ENCODE measurements at regions not wholly inside any gene's neighbourhood (a gene's known extent, or its start where the extent isn't known, plus 50 kb on each side); places are given as distances from the start of the nearest gene placed in this dataset.

DNA sequence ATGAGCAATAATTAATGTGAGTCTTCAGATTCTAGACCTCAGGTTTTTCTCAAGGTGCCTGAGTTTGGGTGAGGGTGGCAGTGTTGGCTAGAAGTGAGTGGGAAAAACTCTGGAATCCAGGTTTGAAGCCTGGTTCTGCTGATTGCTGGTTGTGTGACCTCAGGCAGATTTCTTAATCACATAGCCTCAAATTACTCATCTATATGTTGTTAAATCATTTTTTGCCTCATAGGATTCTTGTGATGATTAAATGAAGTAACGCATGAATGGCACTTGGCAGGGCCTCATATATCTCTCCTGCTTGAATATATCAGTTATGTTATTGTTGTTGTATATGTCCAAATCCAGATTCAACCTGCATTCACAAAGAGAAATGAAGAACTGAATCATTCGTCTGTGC, 60.5 kb downstream of the NR2F2 start:
- DNase-seq (ENCODE audit: low read depth in 2 of 2, low spot score in 1 of 2): no peak

DNA sequence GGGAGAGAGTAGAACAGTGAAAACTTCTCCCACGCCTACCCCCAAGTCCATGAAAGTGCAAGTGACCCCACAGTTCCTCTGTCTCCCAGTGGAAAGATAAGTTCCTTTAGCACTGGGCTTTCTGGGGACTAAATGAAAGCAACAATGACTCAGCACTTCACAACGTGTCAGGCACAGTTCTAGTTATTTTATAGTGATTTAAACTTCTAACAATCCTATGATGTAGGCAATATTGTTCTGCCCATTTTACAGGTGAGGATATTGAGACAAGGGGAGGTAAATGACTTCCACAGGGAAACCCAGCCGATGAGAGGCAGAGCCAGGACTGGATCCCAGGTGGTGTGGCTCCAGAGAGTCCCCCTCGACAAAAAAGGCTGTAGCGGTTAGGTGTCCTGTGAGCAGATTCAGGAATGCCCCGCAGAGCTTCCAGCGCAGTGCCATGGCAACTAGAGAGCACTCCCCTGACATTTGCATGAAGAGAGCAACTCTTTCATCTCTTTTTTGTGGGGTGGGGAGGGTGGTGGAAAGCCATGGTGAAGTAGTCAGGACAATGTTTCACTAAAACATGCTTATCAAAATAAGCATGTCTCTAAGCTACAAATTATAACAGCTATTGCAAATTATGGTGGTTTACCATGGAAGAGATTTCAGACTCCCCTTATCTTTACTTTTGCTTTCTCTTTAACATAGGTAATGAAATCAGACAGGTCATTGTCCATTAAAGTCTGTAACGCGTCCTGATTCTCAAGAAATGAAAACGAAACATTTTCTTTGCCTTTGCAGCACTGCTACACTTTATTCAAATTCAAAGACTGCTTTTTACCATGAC, 62.1 kb downstream of the NR2F2 start:
- no peak for DNase-seq (ENCODE audit: low read depth in 2 of 2, low spot score in 1 of 2)

DNA sequence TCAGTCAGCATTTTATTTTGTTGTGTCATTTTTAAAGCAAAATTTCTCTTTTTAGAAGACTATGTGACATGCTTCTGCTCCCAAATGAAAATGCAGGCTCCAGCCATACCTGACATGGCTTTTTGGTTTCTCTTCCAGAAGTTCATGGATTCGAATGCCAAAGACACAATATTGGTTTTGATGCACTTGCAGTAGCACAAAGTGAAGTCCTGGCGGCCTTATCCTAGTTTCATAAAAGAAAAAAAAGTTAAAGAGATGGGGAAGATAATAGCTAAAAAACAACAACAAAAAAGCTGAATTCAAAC, 62.7 kb downstream of the NR2F2 start:
- no peak for DNase-seq (ENCODE audit: low read depth in 2 of 2, low spot score in 1 of 2)

DNA sequence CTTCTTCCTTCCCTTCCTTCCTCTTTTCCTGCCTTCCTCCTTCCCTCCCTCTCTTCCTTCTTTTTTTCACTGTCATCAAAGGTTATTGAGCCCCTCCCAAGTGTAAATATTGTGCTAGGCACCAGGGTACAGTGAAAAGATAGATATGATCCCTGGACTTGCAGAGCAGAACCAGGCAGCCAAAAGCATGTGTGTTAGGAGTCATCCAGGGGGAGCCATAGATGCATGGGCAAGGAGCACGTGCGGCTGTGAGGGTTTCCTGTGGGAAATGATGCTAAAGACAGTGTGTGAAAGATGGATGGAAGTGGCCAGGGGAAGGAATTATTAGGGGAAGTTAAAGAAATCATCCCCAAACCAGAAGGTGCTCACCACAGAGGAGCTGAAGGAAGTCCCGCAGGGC, 65.2 kb downstream of the NR2F2 start:
- DNase-seq (ENCODE audit: low read depth in 2 of 2, low spot score in 1 of 2): no peak

DNA sequence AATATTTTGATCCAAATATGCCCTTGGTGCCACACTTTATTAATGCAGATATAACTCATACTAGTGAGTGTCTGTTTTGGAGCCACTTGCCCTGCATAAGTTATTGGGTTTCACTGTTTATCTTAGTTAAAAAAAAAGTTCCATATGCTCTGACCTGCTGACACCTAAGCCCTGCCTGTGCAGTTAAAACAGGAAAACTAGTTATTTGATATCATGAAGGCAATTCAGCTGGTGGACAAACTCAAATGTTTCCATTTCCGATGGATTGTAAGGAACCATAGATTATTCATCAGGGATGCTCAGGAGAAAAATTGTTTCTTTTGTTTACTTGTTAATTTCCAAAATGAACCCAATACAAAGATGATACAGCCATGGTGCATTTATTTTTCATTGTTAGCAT, 68.3 kb downstream of the NR2F2 start:
- no peak for DNase-seq (ENCODE audit: low read depth in 2 of 2, low spot score in 1 of 2)

DNA sequence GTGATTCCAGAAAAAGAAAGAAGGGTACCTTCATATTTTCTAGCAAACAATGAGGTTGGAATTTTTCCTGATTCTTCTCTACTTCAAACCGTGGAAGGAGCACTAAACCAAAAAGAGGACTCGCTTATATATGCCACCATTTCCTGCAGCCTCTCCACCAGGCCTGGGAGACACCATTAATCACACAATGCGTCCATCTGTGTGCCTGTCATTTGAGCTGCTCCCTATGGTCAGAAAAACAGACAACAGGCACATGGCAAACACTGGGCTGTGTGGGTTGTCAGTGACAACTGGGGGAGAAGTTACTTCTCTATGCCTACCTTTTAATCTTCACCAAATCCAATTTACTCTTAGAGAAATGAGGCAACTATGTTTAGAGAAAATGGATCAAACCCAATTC, 71.9 kb downstream of the NR2F2 start:
- DNase-seq (ENCODE audit: low read depth in 2 of 2, low spot score in 1 of 2): no peak

DNA sequence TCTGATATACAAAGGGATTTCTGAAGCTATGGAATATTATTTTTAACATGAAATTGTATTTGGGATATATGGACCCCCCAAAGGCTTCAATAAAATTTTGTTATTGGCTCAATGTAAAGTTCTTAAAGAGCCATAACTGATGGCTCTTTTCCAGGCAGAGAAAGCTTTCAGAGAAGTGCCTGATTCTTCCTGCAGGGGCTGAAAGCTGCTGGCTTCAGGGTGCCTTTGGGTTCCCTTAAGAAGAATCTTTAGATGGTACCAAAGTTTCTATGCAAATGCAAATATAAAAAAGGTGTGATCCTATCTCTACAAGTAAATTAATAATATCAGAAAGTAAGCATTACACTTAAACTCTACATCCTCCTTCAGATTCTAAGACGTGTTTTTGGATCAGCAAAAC, 72.6 kb downstream of the NR2F2 start:
- DNase-seq (ENCODE audit: low read depth in 2 of 2, low spot score in 1 of 2): no peak

DNA sequence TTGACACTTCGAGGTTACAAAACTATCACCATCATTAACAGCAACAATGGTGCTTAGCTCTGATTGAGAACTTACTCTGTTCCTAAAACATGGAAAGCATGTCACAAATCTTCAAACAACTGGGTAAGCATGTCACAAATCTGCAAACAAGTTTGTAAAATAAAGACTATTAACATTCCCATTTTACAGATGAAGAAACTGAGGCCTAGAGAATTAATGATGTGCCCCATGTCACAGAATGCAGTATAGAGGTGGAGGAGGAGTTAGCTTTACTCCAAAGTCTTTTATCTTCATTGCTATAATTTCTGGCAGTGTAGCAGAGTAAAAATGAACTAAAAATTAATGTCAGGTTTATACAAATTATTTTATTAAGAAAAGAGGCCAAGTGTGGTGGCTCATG, 73.4 kb downstream of the NR2F2 start:
- DNase-seq (ENCODE audit: low read depth in 2 of 2, low spot score in 1 of 2): no peak

DNA sequence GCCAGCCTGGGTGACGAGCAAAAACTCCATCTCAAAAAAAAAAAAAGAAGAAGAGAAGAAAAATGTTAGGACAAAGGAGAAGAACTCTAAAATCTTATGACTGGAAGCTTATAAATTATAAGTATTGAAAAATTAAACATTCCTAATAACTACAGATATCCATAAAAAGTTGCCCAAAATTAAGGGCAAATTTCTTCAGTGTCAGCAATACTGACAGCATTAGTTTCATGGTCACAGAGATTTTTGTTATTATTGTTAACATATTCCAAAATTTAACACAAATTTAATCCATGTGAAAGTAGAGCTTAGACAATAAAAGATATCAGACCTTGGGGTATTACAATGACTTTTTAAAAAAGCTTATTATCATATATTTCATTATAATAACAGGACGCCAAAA, 74.1 kb downstream of the NR2F2 start:
- no peak for DNase-seq (ENCODE audit: low read depth in 2 of 2, low spot score in 1 of 2)

DNA sequence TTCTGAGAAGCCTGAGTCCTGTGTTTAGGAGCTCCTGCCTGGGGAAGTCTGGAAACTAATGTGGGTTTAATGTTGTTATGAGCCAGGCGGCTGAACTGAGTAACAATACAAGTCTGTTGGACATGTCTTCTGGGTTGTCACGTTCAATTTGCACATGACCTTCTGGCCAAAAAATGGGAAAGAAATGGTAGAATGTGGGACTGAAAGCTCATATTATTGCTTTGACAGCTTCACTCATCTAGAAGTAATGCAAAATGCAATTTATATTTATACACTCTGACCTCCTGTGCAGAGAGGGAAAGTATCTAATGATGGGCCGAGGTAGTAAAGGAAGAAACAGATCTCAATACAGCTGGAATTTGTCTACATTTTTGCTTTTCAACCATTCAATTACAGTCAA, 75.8 kb downstream of the NR2F2 start:
- no peak for DNase-seq (ENCODE audit: low read depth in 2 of 2, low spot score in 1 of 2)

DNA sequence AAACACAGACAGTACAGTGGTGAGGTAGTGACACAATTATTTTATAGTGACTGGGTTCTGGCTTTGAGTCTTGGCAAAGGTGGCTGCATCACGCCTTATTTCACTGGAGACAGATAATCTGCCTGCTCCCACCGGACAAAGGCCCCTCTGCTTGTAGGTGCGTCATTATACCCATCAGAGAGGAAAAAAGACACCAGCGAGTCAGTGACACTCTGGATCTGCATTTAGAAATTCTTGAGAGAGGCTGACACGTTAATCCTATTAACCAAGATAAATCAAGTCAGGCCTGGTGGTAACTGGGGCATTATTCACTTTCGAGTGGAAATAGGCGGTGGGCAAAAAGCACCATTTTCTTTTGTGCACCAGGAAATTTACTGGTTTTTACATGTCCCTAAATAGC, 76.2 kb downstream of the NR2F2 start:
- no peak for DNase-seq (ENCODE audit: low read depth in 2 of 2, low spot score in 1 of 2)

DNA sequence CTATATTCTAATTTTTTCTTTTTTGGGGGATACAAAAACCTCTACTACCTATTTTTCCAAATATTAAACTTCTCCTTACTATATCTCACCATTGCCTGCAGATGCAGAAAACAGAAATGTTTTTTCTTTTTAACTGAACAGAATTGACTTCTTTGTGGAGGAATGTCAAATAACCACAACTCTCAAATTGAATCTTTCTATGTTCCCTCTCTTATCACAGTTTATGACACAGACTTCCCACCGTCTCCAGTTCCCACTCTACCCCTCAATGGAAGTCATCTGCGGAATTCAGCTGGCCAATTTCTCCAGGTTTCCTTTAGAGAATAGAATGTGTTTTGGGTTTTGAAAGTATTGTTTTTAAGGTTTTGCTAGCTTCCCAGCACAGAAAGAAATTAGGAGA, 77.0 kb downstream of the NR2F2 start:
- DNase-seq (ENCODE audit: low read depth in 2 of 2, low spot score in 1 of 2): no peak

DNA sequence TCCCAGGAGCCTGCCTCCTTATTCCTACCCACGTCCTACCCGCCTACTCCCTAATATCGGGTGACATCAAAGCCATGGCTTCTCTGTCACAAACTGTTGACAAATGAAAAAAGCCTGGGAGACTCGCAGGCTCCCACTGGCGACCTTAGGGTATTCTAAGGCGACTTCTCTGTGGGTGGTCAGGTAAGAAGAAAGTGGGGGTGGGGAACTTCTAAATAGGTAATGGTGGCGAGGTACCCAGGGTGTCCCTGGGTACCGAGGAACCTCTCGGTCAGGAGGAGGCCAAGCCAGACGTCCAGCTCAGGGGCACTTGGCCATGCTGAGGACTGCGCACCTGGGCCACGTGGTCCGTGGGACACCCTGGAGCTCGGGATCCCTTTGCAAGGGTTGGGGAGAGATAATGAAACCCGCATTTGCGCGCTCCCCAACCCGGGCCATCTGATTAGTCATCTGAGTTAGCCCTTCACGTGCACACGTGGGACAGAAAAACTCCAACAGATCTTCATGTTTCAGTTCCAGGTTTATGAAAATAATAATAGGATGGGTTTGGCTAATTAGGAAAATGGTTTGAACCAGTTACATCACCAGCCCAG, 78.2 kb downstream of the NR2F2 start:
- DNase-seq (ENCODE audit: low read depth in 2 of 2, low spot score in 1 of 2): no peak

DNA sequence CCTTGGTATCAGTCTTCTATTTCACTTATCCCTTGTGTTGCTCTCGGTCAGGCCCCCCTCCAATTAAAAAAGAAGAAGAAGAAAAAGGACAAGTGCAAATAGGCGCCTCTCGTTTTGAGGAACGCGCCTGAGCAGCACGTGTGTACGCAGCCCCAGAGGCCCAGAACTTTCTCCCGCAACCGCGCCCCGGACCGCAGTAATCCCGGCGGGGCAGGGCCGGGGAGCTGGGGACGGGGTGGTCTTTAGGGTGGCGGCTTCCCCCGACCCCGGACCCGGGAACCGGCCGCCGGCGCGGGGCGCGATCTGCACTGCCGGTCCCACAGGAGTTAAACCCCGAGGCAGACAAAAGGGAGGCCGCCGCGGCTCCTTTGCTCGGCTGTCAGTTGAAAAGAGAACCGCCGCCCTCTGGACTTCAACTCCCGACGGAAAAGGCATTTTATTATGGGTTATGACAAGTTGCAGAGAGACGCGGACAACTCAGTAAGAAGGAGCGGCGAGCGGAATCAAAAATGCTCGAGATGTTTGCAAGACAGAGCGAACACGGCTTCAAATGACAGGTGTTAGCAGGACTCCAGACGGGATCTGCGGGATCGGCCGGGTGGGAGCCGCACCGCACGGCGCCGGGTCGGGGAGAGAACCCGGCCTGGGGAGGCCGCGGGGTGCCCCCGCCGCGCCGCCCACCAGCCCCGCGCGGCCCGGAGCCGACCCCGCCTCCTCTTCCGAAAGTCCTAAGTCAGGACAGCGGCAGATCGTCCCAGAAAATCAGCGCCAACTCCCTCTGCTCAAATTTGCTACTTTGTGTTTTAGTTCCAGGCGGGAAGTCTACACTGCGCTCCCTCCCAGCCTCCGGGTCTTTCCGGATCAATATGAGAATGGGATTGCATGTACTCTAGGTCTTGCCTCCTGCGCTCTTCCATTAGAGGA, 79.0 kb downstream of the NR2F2 start:
- no peak for DNase-seq (ENCODE audit: low read depth in 2 of 2, low spot score in 1 of 2)

DNA sequence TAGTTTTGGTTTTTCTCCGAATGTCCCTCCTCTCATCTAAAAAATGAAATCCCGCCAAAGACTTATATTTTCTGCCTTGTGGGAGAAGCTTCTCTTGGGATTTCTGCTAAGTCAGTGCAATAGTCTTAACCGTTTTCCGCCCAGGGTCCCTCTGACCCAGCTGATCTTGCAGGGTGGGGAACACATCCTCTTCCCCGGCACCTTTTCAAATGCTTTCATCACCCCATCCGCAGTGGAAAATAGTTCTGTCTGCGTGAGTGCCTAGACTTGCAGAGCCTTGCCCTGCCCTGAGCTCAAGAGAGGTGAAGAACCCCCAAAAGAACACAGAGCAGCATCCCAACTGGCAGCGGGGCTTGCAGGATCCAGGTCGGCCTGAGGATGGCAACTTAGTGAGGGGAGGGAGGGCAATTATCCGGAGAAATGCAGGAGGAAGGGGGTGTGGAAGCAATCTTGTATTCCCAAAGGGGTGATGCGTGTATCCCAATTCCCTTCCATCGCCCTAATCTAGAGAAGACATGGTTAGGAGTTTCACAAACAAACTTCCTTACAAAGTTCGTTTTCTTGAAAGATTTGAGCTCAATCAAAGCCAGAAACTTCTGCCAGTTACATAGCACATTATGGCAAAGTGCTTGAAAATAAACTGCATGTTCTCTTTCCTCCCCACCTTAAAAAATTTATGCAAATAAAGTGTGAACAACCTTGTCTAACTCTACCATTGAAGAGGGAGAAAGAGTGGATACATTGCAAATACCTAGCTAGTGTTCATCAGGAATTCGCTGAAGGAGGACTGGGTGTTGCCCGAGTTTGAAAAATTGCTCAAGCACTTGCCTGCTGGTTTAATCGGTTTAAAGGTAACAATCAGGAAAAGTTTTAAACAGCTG, 79.9 kb downstream of the NR2F2 start:
- DNase-seq (ENCODE audit: low read depth in 2 of 2, low spot score in 1 of 2): no peak

DNA sequence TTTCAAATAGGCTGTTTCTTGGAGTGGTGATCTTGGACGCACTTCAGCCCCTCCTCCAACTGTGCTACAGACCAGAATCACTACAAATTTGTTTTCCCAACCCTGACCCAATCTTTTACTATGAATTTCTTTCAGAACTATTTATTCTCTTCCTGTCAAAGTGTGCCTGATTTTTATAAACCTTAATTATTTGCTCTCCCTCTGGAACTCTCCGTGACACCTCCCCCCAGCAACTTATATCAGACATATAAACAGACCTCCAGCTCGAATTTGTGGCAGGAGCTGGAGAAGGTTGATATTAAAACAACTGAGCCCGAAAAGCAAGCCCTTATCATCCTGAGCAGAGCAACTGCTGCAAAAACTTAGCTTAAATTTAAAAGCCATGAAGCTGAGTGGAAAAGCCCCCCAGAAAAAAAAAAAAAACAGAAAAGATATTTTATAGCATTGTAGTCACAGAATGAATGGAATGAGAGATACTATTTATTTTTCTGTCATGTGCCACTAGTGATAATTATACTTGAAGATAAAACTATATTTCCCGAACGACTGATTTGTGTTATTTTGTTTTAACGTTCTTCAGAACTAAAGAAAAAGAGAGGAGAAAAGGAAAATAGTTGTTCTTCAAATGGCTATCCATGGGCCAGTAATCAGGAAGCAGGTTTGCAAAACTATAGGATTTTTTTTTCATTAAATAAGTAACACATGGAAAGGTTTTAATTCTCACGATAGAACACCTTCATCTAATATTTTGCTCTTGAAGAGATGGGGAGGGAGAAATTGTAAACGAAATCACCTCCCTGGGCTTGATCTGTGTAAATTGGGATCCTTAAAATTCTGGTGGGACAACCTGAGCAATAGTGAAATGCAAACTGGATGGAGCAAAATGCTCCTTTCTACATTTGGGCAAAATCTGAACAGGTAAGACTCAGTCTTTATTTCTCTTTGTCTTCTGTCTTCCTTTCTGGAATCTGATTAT, 80.8 kb downstream of the NR2F2 start:
- no peak for DNase-seq (ENCODE audit: low read depth in 2 of 2, low spot score in 1 of 2)

DNA sequence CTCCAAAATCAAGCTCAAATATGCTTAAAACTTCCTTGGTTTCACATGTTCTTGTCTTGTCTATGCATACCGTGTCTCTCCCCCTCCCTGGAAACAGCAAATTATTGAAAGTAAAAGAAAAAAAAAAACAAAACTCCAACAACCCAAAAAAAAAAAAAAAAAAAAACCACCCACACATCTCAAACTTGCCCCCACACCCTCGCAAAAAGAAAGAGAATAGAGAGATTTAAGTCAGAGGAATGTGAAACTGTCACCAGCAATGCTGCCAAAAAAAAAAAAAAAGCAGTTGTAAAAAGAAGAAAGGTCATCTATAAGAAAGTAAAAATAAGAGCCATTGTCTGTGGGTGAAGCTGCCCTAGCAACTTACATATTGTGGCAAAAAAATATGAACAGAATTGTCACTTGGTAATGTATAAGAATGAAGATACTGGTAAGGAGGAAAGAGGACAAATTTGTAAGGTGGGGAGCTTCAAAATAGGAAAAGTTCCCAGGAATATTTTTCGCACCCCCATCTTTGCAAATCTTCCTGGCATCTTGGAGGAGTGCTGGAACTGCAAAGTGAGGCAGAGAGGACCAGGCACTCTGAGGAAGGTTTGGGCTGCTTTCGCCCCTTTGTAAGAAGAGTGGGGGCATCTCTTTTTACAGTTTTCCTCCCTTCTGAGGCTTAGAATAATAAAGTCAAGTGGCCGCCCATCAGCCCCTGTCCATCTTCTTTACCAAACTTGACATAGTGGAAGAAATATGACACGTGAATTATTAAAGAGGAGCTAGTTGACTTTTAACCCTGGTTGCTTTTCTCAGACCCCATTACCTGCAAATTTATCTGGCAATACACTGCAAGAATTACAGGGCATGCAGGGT, 81.8 kb downstream of the NR2F2 start:
- DNase-seq (ENCODE audit: low read depth in 2 of 2, low spot score in 1 of 2): no peak

DNA sequence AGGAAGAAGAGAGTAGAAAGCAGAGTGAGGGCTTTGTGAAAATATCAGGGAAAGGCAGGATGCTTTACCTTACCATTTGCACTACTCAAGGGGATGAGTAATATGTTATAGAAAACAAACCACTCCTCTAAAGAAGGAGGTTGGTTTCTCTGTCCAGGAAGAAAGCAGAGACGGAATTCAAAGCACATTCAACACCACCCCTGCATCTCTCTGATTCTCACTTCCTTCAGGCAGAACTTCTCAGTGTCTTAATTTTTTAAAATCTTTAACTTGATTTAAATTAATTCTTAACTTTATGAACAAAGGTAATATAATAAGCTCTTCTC, 82.4 kb downstream of the NR2F2 start:
- DNase-seq (ENCODE audit: low read depth in 2 of 2, low spot score in 1 of 2): no peak

DNA sequence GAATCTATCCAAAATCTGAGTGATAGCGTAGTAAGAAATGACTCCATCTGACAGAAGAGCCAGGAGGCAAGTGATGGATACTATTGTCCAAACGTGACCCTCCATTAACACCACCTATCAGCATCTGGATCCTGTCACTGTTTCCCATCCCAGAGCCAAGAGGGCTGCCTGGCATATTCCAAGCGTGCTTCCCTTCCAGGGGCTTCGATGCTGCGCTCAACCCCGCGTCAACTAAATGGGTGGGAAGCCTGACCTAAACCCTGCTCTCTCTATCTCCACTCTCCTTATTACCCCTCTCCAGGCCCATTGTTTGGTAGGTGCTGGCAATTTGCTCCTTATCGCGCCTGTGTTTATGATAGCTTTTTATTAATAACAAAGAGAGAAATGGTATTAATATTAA, 83.2 kb downstream of the NR2F2 start:
- no peak for DNase-seq (ENCODE audit: low read depth in 2 of 2, low spot score in 1 of 2)
